ENCODE measurements at regions not wholly inside any gene's neighbourhood (a gene's known extent, or its start where the extent isn't known, plus 50 kb on each side); places are given as distances from the start of the nearest gene placed in this dataset.

DNA sequence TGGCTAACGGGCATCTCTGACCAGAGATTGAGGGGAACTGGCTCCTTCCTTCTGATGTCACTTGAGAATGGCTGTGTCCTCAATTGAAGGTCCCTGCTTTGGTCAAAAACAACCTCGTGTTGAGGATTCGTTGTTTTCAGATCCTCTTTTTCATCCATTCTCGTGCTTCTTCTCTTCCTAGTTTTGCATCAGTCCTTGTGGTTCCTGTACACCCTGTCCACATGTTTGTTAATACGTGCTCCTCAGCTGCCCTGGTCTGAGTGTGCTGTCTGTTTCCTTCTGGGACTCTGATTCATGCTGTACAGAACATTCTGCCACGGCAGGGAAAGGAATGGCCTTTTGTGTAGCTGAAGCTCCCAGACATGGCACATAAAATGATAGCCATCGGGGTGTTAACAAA lies 863.2 kb upstream of the GOT2 start:
- Histone ChIP-seq H3K27me3 (no peaks in the 10 kb centered on the region), H3K27ac (no peak overlapping the region), H3K4me3 (no peak overlapping the region), H3K36me3 (no peaks in the 10 kb centered on the region), H3K9me3 (no peaks in the 10 kb centered on the region), H3K4me1 (peaks cover 0 to 4% (median 0%) of the 10 kb centered on the region in 4 donors)
- WGBS, 2 donors = 72 to 80% methylated on average over 7 of the region's 7 CpGs
- no peak for DNase-seq
- intact Hi-C loops (cut with DNase I) = no loop called here
- TF ChIP-seq POLR2AphosphoS5 (IDR thresholded peaks at IDR 0.05) (no peak), POLR2A (IDR thresholded peaks at IDR 0.05) (no peak), EP300 (IDR thresholded peaks at IDR 0.05) (no peak)
- TF ChIP-seq, protein P1, sequence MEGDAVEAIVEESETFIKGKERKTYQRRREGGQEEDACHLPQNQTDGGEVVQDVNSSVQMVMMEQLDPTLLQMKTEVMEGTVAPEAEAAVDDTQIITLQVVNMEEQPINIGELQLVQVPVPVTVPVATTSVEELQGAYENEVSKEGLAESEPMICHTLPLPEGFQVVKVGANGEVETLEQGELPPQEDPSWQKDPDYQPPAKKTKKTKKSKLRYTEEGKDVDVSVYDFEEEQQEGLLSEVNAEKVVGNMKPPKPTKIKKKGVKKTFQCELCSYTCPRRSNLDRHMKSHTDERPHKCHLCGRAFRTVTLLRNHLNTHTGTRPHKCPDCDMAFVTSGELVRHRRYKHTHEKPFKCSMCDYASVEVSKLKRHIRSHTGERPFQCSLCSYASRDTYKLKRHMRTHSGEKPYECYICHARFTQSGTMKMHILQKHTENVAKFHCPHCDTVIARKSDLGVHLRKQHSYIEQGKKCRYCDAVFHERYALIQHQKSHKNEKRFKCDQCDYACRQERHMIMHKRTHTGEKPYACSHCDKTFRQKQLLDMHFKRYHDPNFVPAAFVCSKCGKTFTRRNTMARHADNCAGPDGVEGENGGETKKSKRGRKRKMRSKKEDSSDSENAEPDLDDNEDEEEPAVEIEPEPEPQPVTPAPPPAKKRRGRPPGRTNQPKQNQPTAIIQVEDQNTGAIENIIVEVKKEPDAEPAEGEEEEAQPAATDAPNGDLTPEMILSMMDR (IDR thresholded peaks at IDR 0.05) = no peak

DNA sequence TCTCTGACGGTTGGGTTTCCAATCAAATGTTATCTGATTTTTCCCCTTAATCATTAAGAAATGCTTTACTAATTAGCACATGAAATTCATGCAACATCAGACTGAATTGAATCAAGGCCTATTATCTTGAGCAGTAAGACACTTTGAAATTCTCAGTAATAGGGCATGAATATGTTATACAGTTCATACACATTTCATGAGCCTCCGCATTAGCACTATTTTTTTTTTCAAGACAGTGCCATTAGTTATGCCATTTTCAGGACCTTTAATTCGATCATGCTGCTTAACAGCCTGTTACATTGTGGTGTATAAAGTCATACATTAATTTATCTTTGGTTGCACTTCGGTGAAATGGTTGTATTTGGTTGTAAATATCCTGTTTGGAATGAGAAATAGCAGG lies 862.6 kb upstream of the GOT2 start:
- no peaks in the 10 kb centered on the region for H3K36me3 ChIP-seq
- no peak overlapping the region for H3K27ac ChIP-seq
- intact Hi-C loops (cut with DNase I) = no loop called here
- H3K4me1 ChIP-seq = peaks cover 0 to 4% (median 0%) of the 10 kb centered on the region in 4 donors
- H3K27me3 ChIP-seq = no peaks in the 10 kb centered on the region
- 68 to 77% methylated on average over 4 of the region's 4 CpGs for WGBS, 2 donors
- H3K4me3 ChIP-seq = no peak overlapping the region
- DNase-seq = no peak
- no peaks in the 10 kb centered on the region for H3K9me3 ChIP-seq
- no peak for TF ChIP-seq POLR2AphosphoS5 (IDR thresholded peaks at IDR 0.05)
- TF ChIP-seq, protein P1 (IDR thresholded peaks at IDR 0.05) = no peak
- no peak for TF ChIP-seq EP300 (IDR thresholded peaks at IDR 0.05)
- no peak for TF ChIP-seq POLR2A (IDR thresholded peaks at IDR 0.05)

DNA sequence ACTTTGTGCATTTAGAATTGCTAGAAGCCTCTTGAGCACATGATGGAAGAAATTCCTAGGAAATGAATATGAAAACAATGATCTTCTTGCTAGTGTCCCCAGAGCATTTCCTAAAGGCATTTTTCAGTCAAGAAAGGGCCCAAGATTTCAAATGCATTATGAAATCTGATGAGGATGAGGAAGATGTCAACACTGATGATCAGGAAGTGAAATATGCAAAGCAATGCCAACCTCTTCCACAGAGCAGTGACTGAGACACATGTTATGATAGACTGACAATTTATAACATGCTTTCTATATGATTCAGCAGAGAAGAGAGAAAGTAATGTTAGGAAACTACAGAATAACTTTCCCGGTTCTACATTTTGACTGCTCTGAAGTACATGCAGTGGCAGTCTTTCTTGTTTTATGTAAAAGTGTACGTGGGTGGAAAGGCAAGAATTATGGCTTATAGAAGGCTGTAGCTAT lies 859.1 kb upstream of the GOT2 start:
- H3K4me1 ChIP-seq = peaks cover 0 to 4% (median 0%) of the 10 kb centered on the region in 4 donors
- TF ChIP-seq POLR2AphosphoS5 (IDR thresholded peaks at IDR 0.05) (no peak), POLR2A (IDR thresholded peaks at IDR 0.05) (no peak), EP300 (IDR thresholded peaks at IDR 0.05) (no peak)
- TF ChIP-seq, protein P1 (IDR thresholded peaks at IDR 0.05) = no peak
- no peak overlapping the region for H3K27ac ChIP-seq
- intact Hi-C loops (cut with DNase I) = no loop called here
- H3K9me3 ChIP-seq = no peaks in the 10 kb centered on the region
- WGBS, 2 donors = 66 to 68% methylated on average over 2 of the region's 2 CpGs
- no peak for DNase-seq
- H3K27me3 ChIP-seq = no peaks in the 10 kb centered on the region
- no peak overlapping the region for H3K4me3 ChIP-seq
- no peaks in the 10 kb centered on the region for H3K36me3 ChIP-seq

DNA sequence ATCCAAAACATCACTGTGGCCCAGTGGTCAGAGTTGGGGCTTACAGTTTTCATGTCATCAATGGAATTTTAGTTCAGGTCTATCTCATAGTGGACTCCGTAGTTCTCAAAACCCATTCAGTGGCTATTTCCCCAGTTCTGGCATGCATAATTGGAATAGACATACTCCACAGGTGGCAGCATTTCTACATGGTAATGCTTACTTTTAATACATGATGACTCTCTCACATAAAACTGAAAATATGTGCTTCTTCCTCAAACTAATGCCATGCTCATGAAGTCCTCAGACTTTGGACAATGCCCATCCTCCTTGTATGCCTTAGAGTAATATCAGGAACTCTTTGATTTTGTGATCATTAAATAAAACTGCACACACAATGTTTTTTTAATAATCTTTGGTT lies 857.4 kb upstream of the GOT2 start:
- H3K4me3 ChIP-seq = no peak overlapping the region
- no peaks in the 10 kb centered on the region for H3K9me3 ChIP-seq
- WGBS, 2 donors = 88 to 94% methylated on average over 1 of the region's 1 CpG
- no peaks in the 10 kb centered on the region for H3K36me3 ChIP-seq
- H3K4me1 ChIP-seq = peaks cover 0 to 4% (median 0%) of the 10 kb centered on the region in 4 donors
- H3K27ac ChIP-seq = no peak overlapping the region
- H3K27me3 ChIP-seq = no peaks in the 10 kb centered on the region
- intact Hi-C loops (cut with DNase I) = no loop called here
- no peak for DNase-seq
- no peak for TF ChIP-seq POLR2AphosphoS5 (IDR thresholded peaks at IDR 0.05)
- TF ChIP-seq, protein P1 (IDR thresholded peaks at IDR 0.05) = no peak
- no peak for TF ChIP-seq POLR2A (IDR thresholded peaks at IDR 0.05)
- no peak for TF ChIP-seq EP300 (IDR thresholded peaks at IDR 0.05)

DNA sequence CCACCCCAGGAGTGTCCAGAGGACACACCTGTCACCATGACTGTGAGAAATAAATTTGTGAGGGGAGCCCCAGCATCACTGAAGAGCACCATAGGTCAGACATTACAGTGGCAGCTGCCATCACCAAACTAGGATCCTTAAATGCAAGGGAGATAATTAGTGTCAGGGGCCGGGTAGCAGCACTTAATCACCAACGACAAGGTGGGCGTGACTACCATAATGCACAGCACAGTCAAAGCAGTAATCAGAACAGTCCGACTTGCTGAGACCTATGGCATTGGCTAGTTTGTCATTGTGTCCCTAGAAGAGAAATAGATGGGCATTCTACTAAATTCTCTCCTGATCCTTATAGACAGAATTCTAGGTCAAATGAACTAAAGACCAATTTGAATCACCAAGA lies 856.7 kb upstream of the GOT2 start:
- no peaks in the 10 kb centered on the region for H3K36me3 ChIP-seq
- no peak for DNase-seq
- TF ChIP-seq POLR2AphosphoS5 (IDR thresholded peaks at IDR 0.05) = no peak
- no peak for TF ChIP-seq POLR2A (IDR thresholded peaks at IDR 0.05)
- TF ChIP-seq, protein P1 (IDR thresholded peaks at IDR 0.05) = no peak
- no peak for TF ChIP-seq EP300 (IDR thresholded peaks at IDR 0.05)
- WGBS, 2 donors = 88 to 91% methylated on average over 4 of the region's 4 CpGs
- no peak overlapping the region for H3K4me3 ChIP-seq
- intact Hi-C loops (cut with DNase I) = no loop called here
- H3K27me3 ChIP-seq = no peaks in the 10 kb centered on the region
- no peak overlapping the region for H3K27ac ChIP-seq
- H3K9me3 ChIP-seq = no peaks in the 10 kb centered on the region
- H3K4me1 ChIP-seq = peaks cover 0 to 4% (median 0%) of the 10 kb centered on the region in 4 donors
